GM20000 (cell line): ENCODE measurements at regions not wholly inside any gene's neighbourhood (a gene's known extent, or its start where the extent isn't known, plus 50 kb on each side); places are given as distances from the start of the nearest gene placed in this dataset.

Source experiments
- DNase-seq: peaks from one replicate; pipeline ENCODE4 v3.0.0; 2012; ENCODE audit warnings: low spot score
- CTCF ChIP-seq: IDR thresholded peaks from 2 replicates; pipeline ENCODE4 v1.5.1; 2012; ENCODE audit warnings: mild to moderate bottlenecking, control low read depth; ENCODE audit errors: extremely low read depth, missing control alignments

DNA sequence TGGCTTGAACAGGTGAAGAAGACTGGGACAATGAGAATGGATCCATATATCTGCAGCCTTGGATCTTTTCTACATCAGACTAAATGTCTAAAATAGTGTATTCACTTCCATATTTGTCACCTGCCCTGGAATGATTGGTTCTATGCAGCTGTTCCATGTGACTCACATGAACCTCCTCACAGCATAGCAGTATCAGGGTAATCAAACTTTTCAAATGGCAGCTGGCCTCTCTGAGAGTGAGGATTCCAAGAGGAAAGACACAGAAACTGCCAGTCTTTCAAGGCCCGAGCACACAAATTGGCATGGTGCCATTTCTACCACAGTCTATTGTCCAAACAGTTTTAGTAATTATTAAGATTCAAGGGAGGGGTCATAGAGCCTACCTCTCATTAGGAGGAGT, 859.3 kb downstream of the BCL11A start:
- TF ChIP-seq CTCF = no peak

DNA sequence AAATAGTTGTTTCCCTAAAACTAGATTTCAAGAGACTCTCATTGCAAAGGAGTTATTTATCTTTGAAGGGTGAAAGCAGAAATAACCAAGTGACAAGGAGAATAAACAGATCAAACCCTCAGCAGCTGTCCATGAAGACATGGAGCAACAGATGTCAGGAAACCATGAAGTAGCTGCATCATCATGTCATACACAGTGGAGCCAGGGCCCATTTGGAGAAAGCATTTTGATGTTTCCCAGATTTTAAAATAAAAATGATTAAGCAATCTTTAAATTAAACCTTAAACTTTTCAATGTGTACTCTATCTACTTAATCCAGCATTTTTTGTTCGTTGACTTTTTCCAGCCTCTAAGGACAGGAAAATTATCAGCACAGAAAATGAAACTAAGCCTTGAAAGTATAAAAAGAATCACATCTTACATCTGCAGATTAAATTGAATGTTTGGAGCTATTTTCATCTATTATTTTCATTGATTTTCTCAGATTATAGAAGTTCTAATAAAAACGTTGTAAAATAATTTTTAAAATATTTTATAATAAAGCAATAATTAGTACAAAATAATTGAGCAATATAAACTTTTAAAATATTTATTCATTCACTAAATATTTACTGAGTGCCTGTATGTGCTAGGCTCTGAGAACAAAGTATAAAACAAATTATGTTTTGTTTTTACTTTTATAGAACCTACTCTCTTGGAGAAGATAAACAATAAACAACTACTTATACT, 860.1 kb downstream of the BCL11A start:
- DNase-seq = no peak
- no peak for TF ChIP-seq CTCF

More for the DNA sequence above, 859.3 kb downstream of the BCL11A start:
- DNase-seq = no peak

- no peak for TF ChIP-seq CTCF
- DNase-seq = no peak
Observed at GRCh38 chr2:59691518-59692190, 861.8 kb downstream of the BCL11A start.

GRCh38 chr2:59690849-59691248, 862.6 kb downstream of the BCL11A start:
- no peak for TF ChIP-seq CTCF

GRCh38 chr2:59684771-59685166, 868.7 kb downstream of the BCL11A start:
- no peak for DNase-seq
- no peak for TF ChIP-seq CTCF

More at GRCh38 chr2:59690849-59691248, 862.6 kb downstream of the BCL11A start:
- no peak for DNase-seq

- DNase-seq = no peak
- no peak for TF ChIP-seq CTCF
Observed at GRCh38 chr2:59684116-59684770, 869.2 kb downstream of the BCL11A start.

- no peak for TF ChIP-seq CTCF
- DNase-seq = no peak
Observed at GRCh38 chr2:59680863-59681262, 872.6 kb downstream of the BCL11A start.
